ENCODE measurements at regions not wholly inside any gene's neighbourhood (a gene's known extent, or its start where the extent isn't known, plus 50 kb on each side); places are given as distances from the start of the nearest gene placed in this dataset.

DNA sequence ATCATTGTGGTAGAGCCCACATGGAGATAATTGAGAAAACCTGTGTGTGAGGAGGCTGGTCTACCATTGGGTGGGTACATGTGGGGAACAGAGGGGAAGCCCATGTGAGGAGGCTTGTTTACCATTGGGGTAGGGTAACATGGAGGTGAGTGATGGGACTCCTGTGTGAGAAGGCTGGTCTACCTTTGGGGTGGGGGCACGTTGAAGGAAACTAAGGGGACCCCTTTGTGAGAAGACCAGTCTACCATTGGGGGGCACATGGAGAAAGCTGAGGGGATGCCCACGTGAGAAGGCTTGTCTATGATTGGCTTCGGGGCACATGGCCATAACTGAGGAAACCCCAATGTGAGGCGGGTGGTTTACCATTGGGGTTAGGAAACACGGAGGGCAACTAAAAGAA is 158.5 kb downstream of the FBLN2 start:
- no peak overlapping the region for H3K4me3 ChIP-seq
- 84 to 85% methylated on average over 5 of the region's 5 CpGs for WGBS, 2 donors
- intact Hi-C loops (cut with DNase I): no loop called here
- H3K36me3 ChIP-seq: no peaks in the 10 kb centered on the region
- H3K4me1 ChIP-seq: no peaks in the 10 kb centered on the region
- H3K9me3 ChIP-seq: no peaks in the 10 kb centered on the region
- H3K27ac ChIP-seq: no peak overlapping the region
- TF ChIP-seq, protein P1, sequence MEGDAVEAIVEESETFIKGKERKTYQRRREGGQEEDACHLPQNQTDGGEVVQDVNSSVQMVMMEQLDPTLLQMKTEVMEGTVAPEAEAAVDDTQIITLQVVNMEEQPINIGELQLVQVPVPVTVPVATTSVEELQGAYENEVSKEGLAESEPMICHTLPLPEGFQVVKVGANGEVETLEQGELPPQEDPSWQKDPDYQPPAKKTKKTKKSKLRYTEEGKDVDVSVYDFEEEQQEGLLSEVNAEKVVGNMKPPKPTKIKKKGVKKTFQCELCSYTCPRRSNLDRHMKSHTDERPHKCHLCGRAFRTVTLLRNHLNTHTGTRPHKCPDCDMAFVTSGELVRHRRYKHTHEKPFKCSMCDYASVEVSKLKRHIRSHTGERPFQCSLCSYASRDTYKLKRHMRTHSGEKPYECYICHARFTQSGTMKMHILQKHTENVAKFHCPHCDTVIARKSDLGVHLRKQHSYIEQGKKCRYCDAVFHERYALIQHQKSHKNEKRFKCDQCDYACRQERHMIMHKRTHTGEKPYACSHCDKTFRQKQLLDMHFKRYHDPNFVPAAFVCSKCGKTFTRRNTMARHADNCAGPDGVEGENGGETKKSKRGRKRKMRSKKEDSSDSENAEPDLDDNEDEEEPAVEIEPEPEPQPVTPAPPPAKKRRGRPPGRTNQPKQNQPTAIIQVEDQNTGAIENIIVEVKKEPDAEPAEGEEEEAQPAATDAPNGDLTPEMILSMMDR (IDR thresholded peaks at IDR 0.05): no peak
- TF ChIP-seq POLR2A (IDR thresholded peaks at IDR 0.05): no peak
- peaks cover 0 to 27% (median 0%) of the 10 kb centered on the region in 4 donors for H3K27me3 ChIP-seq
- no peak for DNase-seq

DNA sequence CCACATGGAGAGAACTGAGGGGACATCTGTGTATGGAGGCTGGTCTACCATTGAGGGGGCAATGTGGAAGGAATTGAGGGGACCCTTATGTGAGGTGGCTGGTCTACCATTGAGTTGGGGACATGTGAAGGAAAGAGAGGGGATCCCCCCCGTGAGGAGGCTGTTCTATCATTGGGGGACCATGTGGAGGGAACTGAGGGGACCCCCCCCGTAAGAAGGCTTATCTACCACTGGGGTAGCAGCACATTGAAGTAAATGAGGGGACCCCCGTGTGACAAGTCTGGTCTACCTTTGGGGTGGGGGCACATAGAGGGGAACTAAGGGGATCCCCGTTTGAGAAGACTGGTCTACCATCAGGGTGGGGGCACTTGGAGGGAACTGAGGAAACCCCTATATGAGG is 158.0 kb downstream of the FBLN2 start:
- H3K4me1 ChIP-seq: no peaks in the 10 kb centered on the region
- peaks cover 0 to 32% (median 0%) of the 10 kb centered on the region in 4 donors for H3K27me3 ChIP-seq
- no peak overlapping the region for H3K4me3 ChIP-seq
- no peaks in the 10 kb centered on the region for H3K9me3 ChIP-seq
- TF ChIP-seq, protein P1 (IDR thresholded peaks at IDR 0.05): no peak
- no peak for TF ChIP-seq POLR2A (IDR thresholded peaks at IDR 0.05)
- H3K36me3 ChIP-seq: no peaks in the 10 kb centered on the region
- no peak overlapping the region for H3K27ac ChIP-seq
- intact Hi-C loops (cut with DNase I): no loop called here
- WGBS, 2 donors: 72 to 83% methylated on average over 4 of the region's 4 CpGs
- no peak for DNase-seq

DNA sequence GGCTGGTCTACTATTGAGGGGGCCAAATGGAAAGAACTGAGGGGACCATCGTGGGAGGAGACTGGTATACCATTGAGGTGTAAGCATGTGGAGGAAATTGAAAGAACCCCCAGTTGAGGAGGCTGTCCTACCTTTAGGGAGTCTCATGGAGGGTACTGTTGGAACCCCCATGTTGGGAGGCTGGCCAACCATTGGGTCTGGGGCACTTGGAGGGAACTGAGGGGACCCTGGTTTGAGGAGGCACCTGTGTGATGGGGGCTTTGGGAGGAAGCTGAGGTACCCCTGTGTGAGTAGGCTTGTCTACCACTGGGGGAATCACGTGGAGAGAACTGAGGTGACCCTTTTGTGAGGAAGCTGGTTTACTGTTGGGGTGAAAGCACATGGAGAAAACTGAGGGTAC is 157.5 kb downstream of the FBLN2 start:
- Histone ChIP-seq H3K9me3 (no peaks in the 10 kb centered on the region), H3K27me3 (peaks cover 0 to 32% (median 0%) of the 10 kb centered on the region in 4 donors), H3K36me3 (no peaks in the 10 kb centered on the region), H3K4me1 (no peaks in the 10 kb centered on the region), H3K27ac (no peak overlapping the region), H3K4me3 (no peak overlapping the region)
- intact Hi-C loops (cut with DNase I): no loop called here
- 63 to 70% methylated on average over 2 of the region's 2 CpGs for WGBS, 2 donors
- DNase-seq: no peak
- TF ChIP-seq, protein P1 (IDR thresholded peaks at IDR 0.05): no peak
- no peak for TF ChIP-seq POLR2A (IDR thresholded peaks at IDR 0.05)

DNA sequence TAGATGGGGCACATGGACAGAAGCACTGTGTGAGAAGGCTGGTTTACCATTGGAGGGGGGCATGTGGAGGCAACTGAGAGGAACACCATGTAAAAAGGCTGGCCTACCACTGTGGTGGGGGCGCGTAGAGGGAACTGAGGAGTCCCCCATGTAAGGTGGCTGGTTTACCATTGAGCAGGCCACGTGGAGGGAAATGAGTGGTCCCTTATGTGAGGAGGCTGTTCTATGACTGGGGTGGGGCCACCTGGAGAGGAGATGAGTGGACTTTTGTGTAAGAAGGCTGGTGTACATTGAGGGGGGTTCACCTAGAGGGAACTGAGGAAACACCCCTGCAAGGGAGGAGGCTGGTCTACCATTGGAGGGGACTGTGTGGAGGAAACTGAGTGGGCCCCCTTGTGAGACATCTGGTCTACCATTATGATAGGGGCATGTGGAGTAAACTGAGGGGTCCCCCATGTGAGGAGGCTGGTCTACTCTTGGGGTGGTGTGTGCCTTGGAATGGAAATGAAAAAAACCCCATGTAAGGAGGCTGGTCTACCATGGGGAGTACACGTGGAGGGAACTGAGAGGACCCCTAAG is 156.9 kb downstream of the FBLN2 start:
- no peaks in the 10 kb centered on the region for H3K4me1 ChIP-seq
- peaks cover 0 to 27% (median 0%) of the 10 kb centered on the region in 4 donors for H3K27me3 ChIP-seq
- no peak overlapping the region for H3K4me3 ChIP-seq
- intact Hi-C loops (cut with DNase I): no loop called here
- 80 to 81% methylated on average over 4 of the region's 4 CpGs for WGBS, 2 donors
- H3K36me3 ChIP-seq: no peaks in the 10 kb centered on the region
- TF ChIP-seq POLR2A (IDR thresholded peaks at IDR 0.05): no peak
- TF ChIP-seq, protein P1 (IDR thresholded peaks at IDR 0.05): no peak
- no peak for DNase-seq
- H3K27ac ChIP-seq: no peak overlapping the region
- no peaks in the 10 kb centered on the region for H3K9me3 ChIP-seq

DNA sequence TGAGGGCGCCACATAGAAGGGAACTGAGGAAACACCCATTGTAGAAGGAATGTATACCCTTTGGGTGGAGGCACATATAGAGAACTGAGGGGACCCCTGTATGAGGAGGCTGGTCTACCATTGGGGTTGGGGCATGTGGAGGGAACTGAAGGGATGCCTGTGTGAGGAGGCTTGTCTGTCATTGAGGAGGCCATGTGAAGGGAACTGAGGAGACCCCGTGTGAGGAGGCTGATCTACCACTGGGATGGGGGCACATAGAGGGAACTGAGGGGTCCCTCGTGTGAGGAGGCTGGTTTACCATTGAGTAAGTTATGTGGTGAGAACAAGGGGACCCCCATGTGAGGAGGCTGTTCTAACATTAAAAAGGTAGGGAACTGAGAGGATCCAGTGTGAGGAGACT is 156.1 kb downstream of the FBLN2 start:
- no peak overlapping the region for H3K27ac ChIP-seq
- TF ChIP-seq POLR2A (IDR thresholded peaks at IDR 0.05): no peak
- TF ChIP-seq, protein P1 (IDR thresholded peaks at IDR 0.05): no peak
- no peak for DNase-seq
- H3K4me1 ChIP-seq: no peaks in the 10 kb centered on the region
- H3K27me3 ChIP-seq: peaks cover 0 to 22% (median 0%) of the 10 kb centered on the region in 4 donors
- WGBS, 2 donors: 68 to 70% methylated on average over 3 of the region's 3 CpGs
- intact Hi-C loops (cut with DNase I): no loop called here
- no peaks in the 10 kb centered on the region for H3K36me3 ChIP-seq
- no peak overlapping the region for H3K4me3 ChIP-seq
- no peaks in the 10 kb centered on the region for H3K9me3 ChIP-seq
